GM10266 (cell line): ENCODE measurements at regions not wholly inside any gene's neighbourhood (a gene's known extent, or its start where the extent isn't known, plus 50 kb on each side); places are given as distances from the start of the nearest gene placed in this dataset.

ENCODE experiments used
- DNase-seq: peaks from one replicate; pipeline ENCODE4 v3.0.0; 2012; ENCODE audit errors: extremely low spot score
- TF ChIP-seq, protein P1 (sequence below): IDR thresholded peaks from 2 replicates; pipeline ENCODE4 v1.5.1; 2012; ENCODE audit warnings: mild to moderate bottlenecking, low read depth; ENCODE audit not compliant: control insufficient read depth, insufficient read depth; ENCODE audit errors: missing control alignments

DNA sequence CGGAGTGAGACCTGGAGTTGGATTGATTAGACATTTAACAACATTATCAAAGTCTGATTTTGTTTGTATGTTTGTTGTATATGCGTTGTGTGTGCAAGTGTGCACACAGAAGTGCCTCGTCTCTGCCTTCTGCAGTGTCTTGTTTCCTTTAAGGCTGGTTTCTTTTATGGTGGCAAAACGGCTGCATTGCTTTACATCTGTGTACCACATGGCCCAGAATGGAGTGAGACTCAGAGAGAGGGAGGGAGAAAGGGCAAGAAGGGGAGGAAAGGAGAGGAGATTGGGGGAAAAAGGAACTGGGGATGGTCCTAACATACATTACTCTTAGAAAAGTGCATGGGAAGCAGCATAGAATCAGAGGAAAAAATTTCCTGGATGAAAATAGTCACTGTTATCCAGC is 99.7 kb upstream of the WLS start:
- DNase-seq: no peak
- TF ChIP-seq, protein P1, sequence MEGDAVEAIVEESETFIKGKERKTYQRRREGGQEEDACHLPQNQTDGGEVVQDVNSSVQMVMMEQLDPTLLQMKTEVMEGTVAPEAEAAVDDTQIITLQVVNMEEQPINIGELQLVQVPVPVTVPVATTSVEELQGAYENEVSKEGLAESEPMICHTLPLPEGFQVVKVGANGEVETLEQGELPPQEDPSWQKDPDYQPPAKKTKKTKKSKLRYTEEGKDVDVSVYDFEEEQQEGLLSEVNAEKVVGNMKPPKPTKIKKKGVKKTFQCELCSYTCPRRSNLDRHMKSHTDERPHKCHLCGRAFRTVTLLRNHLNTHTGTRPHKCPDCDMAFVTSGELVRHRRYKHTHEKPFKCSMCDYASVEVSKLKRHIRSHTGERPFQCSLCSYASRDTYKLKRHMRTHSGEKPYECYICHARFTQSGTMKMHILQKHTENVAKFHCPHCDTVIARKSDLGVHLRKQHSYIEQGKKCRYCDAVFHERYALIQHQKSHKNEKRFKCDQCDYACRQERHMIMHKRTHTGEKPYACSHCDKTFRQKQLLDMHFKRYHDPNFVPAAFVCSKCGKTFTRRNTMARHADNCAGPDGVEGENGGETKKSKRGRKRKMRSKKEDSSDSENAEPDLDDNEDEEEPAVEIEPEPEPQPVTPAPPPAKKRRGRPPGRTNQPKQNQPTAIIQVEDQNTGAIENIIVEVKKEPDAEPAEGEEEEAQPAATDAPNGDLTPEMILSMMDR: no peak

DNA sequence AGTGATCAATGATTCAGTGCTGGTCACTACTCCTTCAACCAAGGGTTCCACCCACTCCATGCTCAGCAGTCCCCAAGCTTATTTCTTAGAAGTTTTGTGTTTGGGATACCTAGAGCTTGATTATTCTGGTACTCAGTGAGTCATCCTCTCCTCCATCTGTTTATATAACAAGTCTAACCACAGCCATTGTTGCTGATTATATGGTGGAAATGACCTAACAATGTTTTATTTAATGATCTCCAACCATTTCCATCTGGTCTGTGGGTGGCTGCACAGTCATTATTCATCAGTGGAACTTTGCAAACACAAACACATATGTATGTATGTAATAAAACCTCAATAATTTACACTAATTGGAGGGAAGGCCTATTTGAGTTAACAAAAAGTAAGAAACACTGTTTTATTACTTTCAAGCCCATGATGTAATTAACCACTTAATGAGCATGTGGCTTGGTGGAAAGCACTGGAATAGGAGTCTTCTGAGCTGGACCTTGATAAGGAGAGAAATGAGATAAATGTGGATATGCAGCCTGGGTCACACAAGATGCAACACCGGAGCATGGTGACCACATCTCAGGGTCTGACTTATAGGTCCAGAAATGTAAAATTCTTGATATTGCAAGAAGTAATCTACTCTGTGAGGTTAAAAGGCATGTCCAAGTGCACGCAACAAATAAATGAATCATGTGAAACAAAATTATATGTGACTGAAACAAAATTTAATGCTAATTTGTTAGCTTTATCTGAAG is 99.0 kb upstream of the WLS start:
- TF ChIP-seq, protein P1: no peak
- no peak for DNase-seq

DNA sequence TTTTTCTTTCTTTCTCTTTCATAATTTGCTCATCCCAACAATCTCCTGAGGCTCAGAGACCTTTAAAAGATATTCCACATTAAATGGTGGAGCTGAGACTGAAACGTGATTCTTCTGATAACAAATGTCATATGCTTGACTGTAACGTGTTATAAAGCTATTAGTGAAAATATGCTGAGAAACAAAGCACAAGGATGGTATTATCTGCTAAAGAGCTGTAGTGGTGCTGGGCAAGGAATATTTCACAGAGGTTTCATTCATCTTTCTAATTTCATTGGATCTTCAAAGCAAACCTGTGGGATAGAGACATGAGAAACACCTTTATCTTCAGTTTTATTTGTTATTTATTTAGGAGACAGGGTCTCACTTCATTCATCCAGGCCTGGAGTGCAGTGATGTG is 98.1 kb upstream of the WLS start:
- no peak for DNase-seq

GRCh38 chr1:68329096-68329835 is 96.9 kb upstream of the WLS start:
- no peak for DNase-seq
- TF ChIP-seq, protein P1: no peak

More for the DNA sequence above, 98.1 kb upstream of the WLS start:
- TF ChIP-seq, protein P1: no peak

DNA sequence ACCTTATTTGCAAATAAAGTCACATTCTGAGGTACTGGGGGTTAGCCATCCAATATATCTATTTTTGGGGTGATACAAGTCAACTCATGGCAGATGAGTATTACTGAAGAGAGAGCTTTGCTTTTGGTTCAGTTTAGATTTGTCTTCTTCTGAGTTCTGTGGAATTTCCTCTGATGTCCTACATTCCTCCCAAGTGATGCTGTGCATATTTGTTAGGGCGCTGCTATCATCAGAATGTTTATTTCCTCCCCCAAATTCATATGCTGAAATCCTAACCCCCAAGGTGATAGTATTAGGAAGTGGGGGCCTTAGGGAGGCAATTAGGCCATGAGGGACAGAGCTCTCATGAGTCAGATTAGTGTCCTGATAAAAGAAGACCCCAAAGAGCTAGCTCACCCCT is 96.2 kb upstream of the WLS start:
- DNase-seq: no peak

GRCh38 chr1:68327414-68327813 is 95.1 kb upstream of the WLS start:
- no peak for DNase-seq
- TF ChIP-seq, protein P1: no peak

More for the DNA sequence above, 96.2 kb upstream of the WLS start:
- TF ChIP-seq, protein P1: no peak

- no peak for DNase-seq
- TF ChIP-seq, protein P1: no peak
These were observed 94.2 kb upstream of the WLS start for GRCh38 chr1:68326481-68326880.
